H1 (cell line): ENCODE measurements at regions not wholly inside any gene's neighbourhood (a gene's known extent, or its start where the extent isn't known, plus 50 kb on each side); places are given as distances from the start of the nearest gene placed in this dataset.

Experiments
- CTCF ChIA-PET: fragments of 300-600 bp; sonication (Branson Sonifier 250); formaldehyde crosslinking; loops from one replicate; lab custom pipeline; 2021; ENCODE audit not compliant: partially characterized antibody; lab: Charles Lee
- POLR2A ChIA-PET: fragments of 300-600 bp; sonication (Branson Sonifier 250); formaldehyde crosslinking; loops from one replicate; lab custom pipeline; 2021; ENCODE audit warnings: inconsistent platforms; ENCODE audit not compliant: partially characterized antibody; lab: Charles Lee
- DNase-seq, 2 experiments: peaks; one replicate each; pipeline versions ENCODE4 v3.0.0 to v3.0.0-alpha.2; 2010 to 2022; ENCODE audit warnings: low spot score in 2 of 2, low read depth in 1 of 2, mixed read lengths in 1 of 2
- FAIRE-seq: peaks from 2 replicates; lab custom pipeline; 2011; peaks lifted over from hg19 to GRCh38; lab: Jason Lieb, UNC
- H2AFZ ChIP-seq: 2 replicates; pipeline ENCODE4 v1.8.1; 2012; ENCODE audit warnings: low read length, inconsistent platforms
- H2AK5ac ChIP-seq: 2 replicates; pipeline ENCODE4 v1.6.1; 2013; ENCODE audit warnings: low read depth, low read length
- H2BK120ac ChIP-seq: replicated peaks from 2 replicates; pipeline ENCODE3; 2013; ENCODE audit warnings: low read depth, low read length, inconsistent platforms
- H2BK12ac ChIP-seq: 2 replicates; pipeline ENCODE4 v1.6.1; 2013; ENCODE audit warnings: low read depth, low read length
- H2BK15ac ChIP-seq: 2 replicates; pipeline ENCODE4 v1.6.1; 2013; ENCODE audit warnings: low read length
- H2BK20ac ChIP-seq: 2 replicates; pipeline ENCODE4 v1.6.1; 2013; ENCODE audit warnings: low read length
- H2BK5ac ChIP-seq: 2 replicates; pipeline ENCODE4 v1.6.1; 2013; ENCODE audit warnings: low read depth, low read length
- H3K14ac ChIP-seq: 2 replicates; pipeline ENCODE4 v1.6.1; 2013; ENCODE audit warnings: inconsistent platforms; ENCODE audit not compliant: insufficient read length
- H3K18ac ChIP-seq: 2 replicates; pipeline ENCODE4 v1.6.1; 2013; ENCODE audit warnings: low read length; ENCODE audit errors: extremely low read depth
- H3K23ac ChIP-seq: 2 replicates; pipeline ENCODE4 v1.6.1; 2013; ENCODE audit warnings: inconsistent platforms; ENCODE audit not compliant: insufficient read length
- H3K23me2 ChIP-seq: 2 replicates; pipeline ENCODE4 v1.6.1; 2013; ENCODE audit warnings: low read depth, low read length
- H3K27ac ChIP-seq: 2 replicates; pipeline ENCODE4 v1.6.1; 2011; ENCODE audit warnings: low read depth, low read length, inconsistent platforms
- H3K27me3 ChIP-seq, 4 experiments: replicated peaks in 1 of 4; 1 replicate in 1 of 4; 2 replicates in 3 of 4; pipeline versions ENCODE4 v1.6.1 to v1.8.1; 2011 to 2013; ENCODE audit warnings: low read length in 3 of 4, mild to moderate bottlenecking in 3 of 4, inconsistent platforms in 2 of 4, mixed read lengths in 2 of 4, moderate library complexity in 1 of 4; ENCODE audit not compliant: control insufficient read depth in 3 of 4, insufficient read depth in 3 of 4; ENCODE audit errors: extremely low read depth in 1 of 4
- H3K36me3 ChIP-seq, 4 experiments: 2 replicates each; pipeline versions ENCODE4 v1.6.1 to v1.8.1; 2011 to 2013; ENCODE audit warnings: mild to moderate bottlenecking in 4 of 4, low read length in 3 of 4, moderate library complexity in 2 of 4, control low read depth in 1 of 4, inconsistent platforms in 1 of 4; ENCODE audit not compliant: insufficient read depth in 4 of 4, control insufficient read depth in 2 of 4
- H3K4ac ChIP-seq: replicated peaks from 2 replicates; pipeline ENCODE3; 2013; ENCODE audit warnings: low read length, low read depth, mixed read lengths, inconsistent platforms; ENCODE audit not compliant: insufficient read length
- H3K4me1 ChIP-seq, 4 experiments: replicated peaks in 1 of 4; 1 replicate in 1 of 4; 2 replicates in 3 of 4; pipeline versions ENCODE4 v1.6.1 to v1.8.1; 2011 to 2013; ENCODE audit warnings: low read length in 3 of 4, inconsistent platforms in 2 of 4, mixed read lengths in 1 of 4; ENCODE audit not compliant: insufficient read depth in 4 of 4, control insufficient read depth in 3 of 4
- H3K4me2 ChIP-seq, 2 experiments: 2 replicates each; pipeline versions ENCODE4 v1.6.1 to v1.8.1; 2011 to 2013; ENCODE audit warnings: low read depth in 2 of 2, low read length in 2 of 2, control low read depth in 1 of 2, inconsistent platforms in 1 of 2, mild to moderate bottlenecking in 1 of 2; ENCODE audit not compliant: insufficient read depth in 1 of 2
- H3K4me3 ChIP-seq, 4 experiments: fragments of 200-600, 300-600 bp in 1 of 4; sonication (generic), shearing (Covaris generic), sonication (Bioruptor Twin) in 1 of 4; 2 replicates each; pipeline versions ENCODE4 v1.5.1 to v1.8.1; 2011 to 2016; ENCODE audit warnings: low read length in 4 of 4, low read depth in 3 of 4, control low read depth in 2 of 4, inconsistent platforms in 2 of 4, mild to moderate bottlenecking in 2 of 4, mixed read lengths in 1 of 4, moderate library complexity in 1 of 4; ENCODE audit not compliant: insufficient read depth in 2 of 4; ENCODE audit errors: extremely low read depth in 1 of 4
- H3K56ac ChIP-seq: replicated peaks from 2 replicates; pipeline ENCODE3; 2013; ENCODE audit warnings: low read depth, mild to moderate bottlenecking, mixed read lengths, low read length, inconsistent platforms; ENCODE audit not compliant: insufficient read length
- H3K79me1 ChIP-seq: 2 replicates; pipeline ENCODE4 v1.6.1; 2013; ENCODE audit warnings: low read depth, low read length, control low read depth
- H3K79me2 ChIP-seq, 2 experiments: 2 replicates each; pipeline versions ENCODE4 v1.6.1 to v1.8.1; 2012 to 2013; ENCODE audit warnings: low read length in 2 of 2, mild to moderate bottlenecking in 2 of 2, inconsistent platforms in 1 of 2; ENCODE audit not compliant: insufficient read depth in 2 of 2, control insufficient read depth in 1 of 2
- H3K9ac ChIP-seq, 4 experiments: replicated peaks in 1 of 4; 1 replicate in 1 of 4; 2 replicates in 3 of 4; pipeline versions ENCODE4 v1.6.1 to v1.8.1; 2011 to 2013; ENCODE audit warnings: low read depth in 3 of 4, low read length in 3 of 4, control low read depth in 2 of 4, mild to moderate bottlenecking in 2 of 4, moderate library complexity in 2 of 4, inconsistent platforms in 1 of 4; ENCODE audit errors: extremely low read depth in 1 of 4
- H3K9me3 ChIP-seq, 2 experiments: 2 replicates each; pipeline versions ENCODE4 v1.6.1 to v1.8.1; 2012 to 2013; ENCODE audit warnings: mild to moderate bottlenecking in 2 of 2, moderate library complexity in 2 of 2, control low read depth in 1 of 2, inconsistent platforms in 1 of 2, low read depth in 1 of 2, low read length in 1 of 2, mixed read lengths in 1 of 2; ENCODE audit not compliant: insufficient read depth in 2 of 2
- H4K20me1 ChIP-seq, 2 experiments: replicated peaks in 1 of 2; 2 replicates each; pipeline versions ENCODE3 to v1.8.1; 2011 to 2013; ENCODE audit warnings: inconsistent platforms in 2 of 2, low read length in 2 of 2, mild to moderate bottlenecking in 1 of 2; ENCODE audit not compliant: insufficient read depth in 2 of 2, control insufficient read depth in 1 of 2
- H4K5ac ChIP-seq: 2 replicates; pipeline ENCODE4 v1.6.1; 2013; ENCODE audit warnings: low read length, low read depth, mixed read lengths, inconsistent platforms; ENCODE audit not compliant: insufficient read length
- H4K8ac ChIP-seq: 2 replicates; pipeline ENCODE4 v1.8.0; 2013; ENCODE audit warnings: mild to moderate bottlenecking, moderate library complexity, low read length, inconsistent platforms; ENCODE audit not compliant: insufficient read depth; ENCODE audit errors: extremely low read depth
- H4K91ac ChIP-seq: replicated peaks from 2 replicates; pipeline ENCODE3; 2013; ENCODE audit warnings: low read length, mixed read lengths, inconsistent platforms; ENCODE audit not compliant: insufficient read length
- ASH2L ChIP-seq: fragments of 200-600, 300-600 bp; sonication (generic); IDR thresholded peaks from one replicate; pipeline ENCODE4 v1.7.1; 2017; ENCODE audit warnings: low read length
- KDM4A ChIP-seq: IDR thresholded peaks from one replicate; pipeline ENCODE4 v1.7.1; 2012; ENCODE audit warnings: low read depth, mild to moderate bottlenecking, moderate library complexity, low read length, inconsistent platforms; ENCODE audit not compliant: severe bottlenecking
- MAFK ChIP-seq: IDR thresholded peaks from 2 replicates; pipeline ENCODE4 v1.6.1; 2012; ENCODE audit warnings: low read depth, mild to moderate bottlenecking, improper control_type of control experiment, low read length
- RNF2 ChIP-seq: fragments of 200-900, 300-1000 bp; sonication (generic); IDR thresholded peaks from 2 replicates; pipeline ENCODE4 v1.7.1; 2016; ENCODE audit warnings: borderline replicate concordance, low read depth, mild to moderate bottlenecking, antibody characterized with exemption, low read length; ENCODE audit not compliant: poor library complexity, severe bottlenecking; ENCODE audit errors: missing control alignments
- SP4 ChIP-seq: IDR thresholded peaks from 2 replicates; pipeline ENCODE4 v1.6.1; 2012; ENCODE audit warnings: low read length, inconsistent platforms
- SUZ12 ChIP-seq: fragments of 200-600 bp; sonication (generic); IDR thresholded peaks from 2 replicates; pipeline ENCODE4 v1.6.1; 2012; ENCODE audit warnings: mild to moderate bottlenecking, inconsistent platforms, low read length, moderate library complexity, mixed read lengths
- TAF7 ChIP-seq: optimal IDR thresholded peaks from 2 replicates; pipeline ENCODE3; 2011; ENCODE audit warnings: low read depth, mild to moderate bottlenecking, inconsistent platforms, low read length, moderate library complexity, borderline replicate concordance
- TCF12 ChIP-seq: IDR thresholded peaks from 2 replicates; pipeline ENCODE4 v1.6.1; 2011; ENCODE audit warnings: low read depth, mild to moderate bottlenecking, low read length
- YY1 ChIP-seq: IDR thresholded peaks from 2 replicates; pipeline ENCODE4 v1.6.1; 2011; ENCODE audit warnings: low read depth, mild to moderate bottlenecking, low read length
- WGBS, 2 experiments: shearing (Covaris generic) in 1 of 2; methylation state at CpG; one replicate each; pipeline versions ENCODE4 v1.1.6 to v1.1.7; 2013 to 2015; ENCODE audit warnings: low lambda C conversion rate in 2 of 2, mixed read lengths in 2 of 2, inconsistent platforms in 1 of 2, low coverage in 1 of 2, missing lambda C conversion rate in 1 of 2; ENCODE audit not compliant: insufficient replicate concordance in 2 of 2, insufficient coverage in 1 of 2, insufficient read length in 1 of 2; ENCODE audit errors: extremely low coverage in 1 of 2, missing lambda C conversion rate in 1 of 2; 5-methylcytosine and 5-hydroxymethylcytosine counted together
- TF ChIP-seq, protein P1 (sequence below): IDR thresholded peaks from 2 replicates; pipeline ENCODE4 v1.6.1; 2012; ENCODE audit warnings: inconsistent platforms
- TF ChIP-seq, protein P2 (sequence below): IDR thresholded peaks from 2 replicates; pipeline ENCODE4 v1.6.1; 2011; ENCODE audit warnings: low read depth, mild to moderate bottlenecking, low read length; ENCODE audit not compliant: insufficient read depth

DNA sequence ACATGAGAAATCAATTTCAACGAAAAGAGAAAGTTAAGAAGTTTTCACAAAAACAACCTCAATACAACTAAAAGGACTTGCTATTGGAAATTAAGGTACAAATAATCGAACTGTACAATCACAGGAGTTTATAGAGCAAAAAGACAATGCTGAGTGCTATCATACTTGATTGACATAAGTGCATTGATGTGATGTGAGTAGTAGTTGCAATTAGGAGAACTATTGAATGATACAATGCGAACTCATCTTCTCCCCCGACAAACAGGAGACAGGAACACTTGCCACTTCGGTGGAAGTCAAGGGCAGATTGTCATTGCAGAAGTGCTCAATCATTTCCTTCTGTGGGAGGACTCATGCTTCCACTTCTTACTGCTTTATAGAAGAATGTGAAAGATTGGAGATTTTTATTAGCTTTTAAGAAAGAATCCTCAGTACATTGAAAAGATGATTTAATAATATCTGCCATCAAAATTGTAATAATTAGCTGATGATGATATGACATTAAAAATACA, 276.6 kb upstream of the MPDZ start:
- Histone ChIP-seq H3K23me2 (no peaks in the 10 kb centered on the region), H2AFZ (no peak overlapping the region), H3K79me1 (no peaks in the 10 kb centered on the region), H4K8ac (no peak overlapping the region), H3K4me1 (0 out of 7 replicates have a peak, but pooled peaks cover 0 to 2% (median 0%) of the 10 kb centered on the region in 4 experiments), H4K20me1 (no peaks in the 10 kb centered on the region), H2AK5ac (no peak overlapping the region), H3K27me3 (no peaks in the 10 kb centered on the region), H3K79me2 (no peaks in the 10 kb centered on the region), H3K9ac (no peak overlapping the region), H2BK20ac (no peak overlapping the region), H3K36me3 (no peaks in the 10 kb centered on the region), H4K91ac (no peak overlapping the region), H3K14ac (no peak overlapping the region), H3K4ac (no peak overlapping the region), H3K18ac (no peak overlapping the region), H2BK15ac (no peak overlapping the region), H2BK120ac (no peak overlapping the region), H4K5ac (no peak overlapping the region), H3K4me3 (no peak overlapping the region), H2BK5ac (no peak overlapping the region), H3K9me3 (no peaks in the 10 kb centered on the region), H3K4me2 (no peak overlapping the region), H2BK12ac (no peak overlapping the region), H3K23ac (no peak overlapping the region), H3K56ac (no peak overlapping the region), H3K27ac (no peak overlapping the region)
- WGBS, 2 experiments, result 85% methylated on average over 5 of the region's 5 CpGs; no CpG with 5 or more reads in 1 of the 2 experiments
- POLR2A ChIA-PET, result no interaction called here
- no peak for DNase-seq
- CTCF ChIA-PET, result interaction anchor here (1.5 kb wide), 1 partner anchor 12 kb away, joined by 3 read pairs; no protein-coding TSS in a partner anchor
- no peak for FAIRE-seq
- TF ChIP-seq, protein P1, sequence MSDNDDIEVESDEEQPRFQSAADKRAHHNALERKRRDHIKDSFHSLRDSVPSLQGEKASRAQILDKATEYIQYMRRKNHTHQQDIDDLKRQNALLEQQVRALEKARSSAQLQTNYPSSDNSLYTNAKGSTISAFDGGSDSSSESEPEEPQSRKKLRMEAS, result no peak
- no peak for TF ChIP-seq RNF2
- TF ChIP-seq ASH2L, result no peak
- no peak for TF ChIP-seq KDM4A
- TF ChIP-seq TAF7, result no peak
- no peak for TF ChIP-seq SP4
- TF ChIP-seq, protein P2, sequence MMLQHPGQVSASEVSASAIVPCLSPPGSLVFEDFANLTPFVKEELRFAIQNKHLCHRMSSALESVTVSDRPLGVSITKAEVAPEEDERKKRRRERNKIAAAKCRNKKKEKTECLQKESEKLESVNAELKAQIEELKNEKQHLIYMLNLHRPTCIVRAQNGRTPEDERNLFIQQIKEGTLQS, result no peak
- TF ChIP-seq MAFK, result no peak
- no peak for TF ChIP-seq YY1
- no peak for TF ChIP-seq TCF12
- no peak for TF ChIP-seq SUZ12
